GM23338 (cell line): ENCODE measurements at regions not wholly inside any gene's neighbourhood (a gene's known extent, or its start where the extent isn't known, plus 50 kb on each side); places are given as distances from the start of the nearest gene placed in this dataset.

Experiments used
- ATAC-seq: fragments of 200-7000 bp; cut with Tn5 transposase; 3 replicates; pipeline ENCODE4 v1.9.1; 2020
- DNase-seq: peaks from one replicate; pipeline ENCODE4 v3.0.0-alpha.2; 2015; ENCODE audit warnings: low spot score
- H2AFZ ChIP-seq: fragments of 200-600 bp; sonication (generic); 2 replicates; pipeline ENCODE4 v1.8.0; 2016; ENCODE audit warnings: antibody characterized with exemption, mild to moderate bottlenecking, moderate library complexity
- H3F3A ChIP-seq: fragments of 200-600 bp; sonication (generic); replicated peaks from 2 replicates; pipeline ENCODE4 v1.8.0; 2017; ENCODE audit warnings: antibody characterized with exemption, mixed run types, low read depth
- H3K27ac ChIP-seq: fragments of 200-600 bp; sonication (generic); 2 replicates; pipeline ENCODE4 v1.6.1; 2016; ENCODE audit warnings: low read depth
- H3K27me3 ChIP-seq: fragments of 200-600 bp; sonication (generic); 2 replicates; pipeline ENCODE4 v1.8.0; 2016; ENCODE audit warnings: mild to moderate bottlenecking, mixed run types, moderate library complexity; ENCODE audit not compliant: insufficient read depth
- H3K36me3 ChIP-seq: fragments of 200-600 bp; sonication (generic); 2 replicates; pipeline ENCODE4 v1.8.0; 2016; ENCODE audit warnings: mild to moderate bottlenecking; ENCODE audit not compliant: insufficient read depth
- H3K4me1 ChIP-seq: fragments of 200-600 bp; sonication (generic); 2 replicates; pipeline ENCODE4 v1.8.0; 2016; ENCODE audit warnings: mild to moderate bottlenecking, moderate library complexity; ENCODE audit not compliant: insufficient read depth
- H3K4me2 ChIP-seq: fragments of 200-600 bp; sonication (generic); 2 replicates; pipeline ENCODE4 v1.7.1; 2017; ENCODE audit warnings: mixed run types
- H3K4me3 ChIP-seq: fragments of 200-600 bp; sonication (generic); 2 replicates; pipeline ENCODE4 v1.6.1; 2016; ENCODE audit warnings: mixed run types
- H3K79me2 ChIP-seq: fragments of 200-600 bp; sonication (generic); replicated peaks from 2 replicates; pipeline ENCODE4 v1.8.0; 2017; ENCODE audit warnings: mild to moderate bottlenecking; ENCODE audit not compliant: insufficient read depth
- H3K9me2 ChIP-seq: fragments of 200-600 bp; sonication (generic); 2 replicates; pipeline ENCODE4 v1.8.0; 2017; ENCODE audit not compliant: insufficient read depth
- H4K20me1 ChIP-seq: fragments of 200-600 bp; sonication (generic); replicated peaks from 2 replicates; pipeline ENCODE4 v1.8.0; 2017; ENCODE audit warnings: mild to moderate bottlenecking; ENCODE audit not compliant: insufficient read depth
- H3K27ac Mint-ChIP-seq: 2 replicates; pipeline ENCODE4 v1.8.0; 2020; ENCODE audit warnings: inconsistent platforms, mild to moderate bottlenecking, moderate library complexity, mixed read lengths
- H3K27me3 Mint-ChIP-seq: 3 replicates; pipeline ENCODE4 v1.8.0; 2022; ENCODE audit warnings: low read depth, mild to moderate bottlenecking, moderate library complexity, mixed read lengths, inconsistent platforms; ENCODE audit not compliant: insufficient read depth, poor library complexity
- H3K36me3 Mint-ChIP-seq: 3 replicates; pipeline ENCODE4 v1.8.0; 2021; ENCODE audit warnings: low read depth, mild to moderate bottlenecking, inconsistent platforms, moderate library complexity, mixed read lengths
- H3K4me1 Mint-ChIP-seq: 3 replicates; pipeline ENCODE4 v1.8.0; 2020; ENCODE audit warnings: mild to moderate bottlenecking, inconsistent platforms, mixed read lengths
- H3K4me3 Mint-ChIP-seq: 3 replicates; pipeline ENCODE4 v1.8.0; 2021; ENCODE audit warnings: moderate library complexity, mild to moderate bottlenecking, inconsistent platforms, mixed read lengths
- H3K9me3 Mint-ChIP-seq: 3 replicates; pipeline ENCODE4 v1.8.0; 2020; ENCODE audit warnings: moderate library complexity, mild to moderate bottlenecking, inconsistent platforms, mixed read lengths
- CREB1 ChIP-seq: fragments of 250-450 bp; sonication (Bioruptor Pico); IDR thresholded peaks from 2 replicates; pipeline ENCODE4 v1.5.0; 2020; ENCODE audit warnings: low read depth, mild to moderate bottlenecking, moderate library complexity
- CTCF ChIP-seq, 2 experiments: fragments of 200-600 bp in 1 of 2; sonication (generic) in 1 of 2; conservative IDR thresholded peaks; 2 replicates each; pipeline versions ENCODE4 v1.5.1 to v1.6.1; 2016 to 2017; ENCODE audit warnings: antibody characterized with exemption in 2 of 2, low read depth in 2 of 2, mild to moderate bottlenecking in 2 of 2, moderate library complexity in 1 of 2
- ETS1 ChIP-seq: IDR thresholded peaks from 2 replicates; pipeline ENCODE4 v1.6.1; 2016; ENCODE audit warnings: antibody characterized with exemption
- EZH2 ChIP-seq: fragments of 200-600 bp; sonication (generic); IDR thresholded peaks from one replicate; pipeline ENCODE4 v1.8.0; 2017; ENCODE audit warnings: antibody characterized with exemption, mild to moderate bottlenecking, low read depth; ENCODE audit not compliant: unreplicated experiment
- EZH2phosphoT487 ChIP-seq: fragments of 200-600 bp; sonication (generic); IDR thresholded peaks from one replicate; pipeline ENCODE4 v1.8.1; 2018; ENCODE audit warnings: antibody characterized with exemption; ENCODE audit not compliant: unreplicated experiment
- JUNB ChIP-seq: IDR thresholded peaks from one replicate; pipeline ENCODE4 v1.6.1; 2016; ENCODE audit warnings: antibody characterized with exemption; ENCODE audit not compliant: unreplicated experiment
- NANOG ChIP-seq: IDR thresholded peaks from 2 replicates; pipeline ENCODE4 v1.6.1; 2016; ENCODE audit warnings: antibody characterized with exemption, borderline replicate concordance
- POLR2AphosphoS5 ChIP-seq: IDR thresholded peaks from 2 replicates; pipeline ENCODE4 v1.6.1; 2016; ENCODE audit warnings: antibody characterized with exemption, low read depth
- REST ChIP-seq: IDR thresholded peaks from one replicate; pipeline ENCODE4 v1.6.1; 2018; ENCODE audit warnings: antibody characterized with exemption; ENCODE audit not compliant: unreplicated experiment
- STAT1 ChIP-seq: IDR thresholded peaks from one replicate; pipeline ENCODE4 v1.6.1; 2016; ENCODE audit warnings: antibody characterized with exemption; ENCODE audit not compliant: unreplicated experiment
- ZNF114 ChIP-seq: fragments of 250-450 bp; sonication (Bioruptor Pico); IDR thresholded peaks from 2 replicates; pipeline ENCODE4 v1.5.0; 2020; ENCODE audit warnings: mild to moderate bottlenecking, moderate library complexity
- ZNF331 ChIP-seq: fragments of 250-450 bp; sonication (Bioruptor Pico); IDR thresholded peaks from 2 replicates; pipeline ENCODE4 v1.5.0; 2020; ENCODE audit warnings: low read depth, mild to moderate bottlenecking, moderate library complexity
- TF ChIP-seq, protein P1 (sequence below): fragments of 250-450 bp; sonication (Bioruptor Pico); IDR thresholded peaks from 2 replicates; pipeline ENCODE4 v1.5.0; 2020; ENCODE audit warnings: mild to moderate bottlenecking, moderate library complexity

- TF ChIP-seq JUNB = no peak
- TF ChIP-seq POLR2AphosphoS5 = no peak
- TF ChIP-seq EZH2phosphoT487 = no peak
- no peak for TF ChIP-seq EZH2
- no peak for TF ChIP-seq CTCF (conservative IDR thresholded peaks at IDR 0.05; ENCODE audit: low read depth in 2 of 2)
- no peak for TF ChIP-seq ETS1
- TF ChIP-seq, protein P1, sequence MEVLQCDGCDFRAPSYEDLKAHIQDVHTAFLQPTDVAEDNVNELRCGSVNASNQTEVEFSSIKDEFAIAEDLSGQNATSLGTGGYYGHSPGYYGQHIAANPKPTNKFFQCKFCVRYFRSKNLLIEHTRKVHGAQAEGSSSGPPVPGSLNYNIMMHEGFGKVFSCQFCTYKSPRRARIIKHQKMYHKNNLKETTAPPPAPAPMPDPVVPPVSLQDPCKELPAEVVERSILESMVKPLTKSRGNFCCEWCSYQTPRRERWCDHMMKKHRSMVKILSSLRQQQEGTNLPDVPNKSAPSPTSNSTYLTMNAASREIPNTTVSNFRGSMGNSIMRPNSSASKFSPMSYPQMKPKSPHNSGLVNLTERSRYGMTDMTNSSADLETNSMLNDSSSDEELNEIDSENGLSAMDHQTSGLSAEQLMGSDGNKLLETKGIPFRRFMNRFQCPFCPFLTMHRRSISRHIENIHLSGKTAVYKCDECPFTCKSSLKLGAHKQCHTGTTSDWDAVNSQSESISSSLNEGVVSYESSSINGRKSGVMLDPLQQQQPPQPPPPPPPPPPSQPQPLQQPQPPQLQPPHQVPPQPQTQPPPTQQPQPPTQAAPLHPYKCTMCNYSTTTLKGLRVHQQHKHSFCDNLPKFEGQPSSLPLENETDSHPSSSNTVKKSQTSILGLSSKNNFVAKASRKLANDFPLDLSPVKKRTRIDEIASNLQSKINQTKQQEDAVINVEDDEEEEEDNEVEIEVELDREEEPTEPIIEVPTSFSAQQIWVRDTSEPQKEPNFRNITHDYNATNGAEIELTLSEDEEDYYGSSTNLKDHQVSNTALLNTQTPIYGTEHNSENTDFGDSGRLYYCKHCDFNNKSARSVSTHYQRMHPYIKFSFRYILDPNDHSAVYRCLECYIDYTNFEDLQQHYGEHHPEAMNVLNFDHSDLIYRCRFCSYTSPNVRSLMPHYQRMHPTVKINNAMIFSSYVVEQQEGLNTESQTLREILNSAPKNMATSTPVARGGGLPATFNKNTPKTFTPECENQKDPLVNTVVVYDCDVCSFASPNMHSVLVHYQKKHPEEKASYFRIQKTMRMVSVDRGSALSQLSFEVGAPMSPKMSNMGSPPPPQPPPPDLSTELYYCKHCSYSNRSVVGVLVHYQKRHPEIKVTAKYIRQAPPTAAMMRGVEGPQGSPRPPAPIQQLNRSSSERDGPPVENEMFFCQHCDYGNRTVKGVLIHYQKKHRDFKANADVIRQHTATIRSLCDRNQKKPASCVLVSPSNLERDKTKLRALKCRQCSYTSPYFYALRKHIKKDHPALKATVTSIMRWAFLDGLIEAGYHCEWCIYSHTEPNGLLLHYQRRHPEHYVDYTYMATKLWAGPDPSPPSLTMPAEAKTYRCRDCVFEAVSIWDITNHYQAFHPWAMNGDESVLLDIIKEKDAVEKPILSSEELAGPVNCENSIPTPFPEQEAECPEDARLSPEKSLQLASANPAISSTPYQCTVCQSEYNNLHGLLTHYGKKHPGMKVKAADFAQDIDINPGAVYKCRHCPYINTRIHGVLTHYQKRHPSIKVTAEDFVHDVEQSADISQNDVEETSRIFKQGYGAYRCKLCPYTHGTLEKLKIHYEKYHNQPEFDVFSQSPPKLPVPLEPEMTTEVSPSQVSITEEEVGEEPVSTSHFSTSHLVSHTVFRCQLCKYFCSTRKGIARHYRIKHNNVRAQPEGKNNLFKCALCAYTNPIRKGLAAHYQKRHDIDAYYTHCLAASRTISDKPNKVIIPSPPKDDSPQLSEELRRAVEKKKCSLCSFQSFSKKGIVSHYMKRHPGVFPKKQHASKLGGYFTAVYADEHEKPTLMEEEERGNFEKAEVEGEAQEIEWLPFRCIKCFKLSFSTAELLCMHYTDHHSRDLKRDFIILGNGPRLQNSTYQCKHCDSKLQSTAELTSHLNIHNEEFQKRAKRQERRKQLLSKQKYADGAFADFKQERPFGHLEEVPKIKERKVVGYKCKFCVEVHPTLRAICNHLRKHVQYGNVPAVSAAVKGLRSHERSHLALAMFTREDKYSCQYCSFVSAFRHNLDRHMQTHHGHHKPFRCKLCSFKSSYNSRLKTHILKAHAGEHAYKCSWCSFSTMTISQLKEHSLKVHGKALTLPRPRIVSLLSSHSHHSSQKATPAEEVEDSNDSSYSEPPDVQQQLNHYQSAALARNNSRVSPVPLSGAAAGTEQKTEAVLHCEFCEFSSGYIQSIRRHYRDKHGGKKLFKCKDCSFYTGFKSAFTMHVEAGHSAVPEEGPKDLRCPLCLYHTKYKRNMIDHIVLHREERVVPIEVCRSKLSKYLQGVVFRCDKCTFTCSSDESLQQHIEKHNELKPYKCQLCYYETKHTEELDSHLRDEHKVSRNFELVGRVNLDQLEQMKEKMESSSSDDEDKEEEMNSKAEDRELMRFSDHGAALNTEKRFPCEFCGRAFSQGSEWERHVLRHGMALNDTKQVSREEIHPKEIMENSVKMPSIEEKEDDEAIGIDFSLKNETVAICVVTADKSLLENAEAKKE (CRISPR knock-in tag) = no peak
- no peak for TF ChIP-seq CREB1 (CRISPR knock-in tag)
- TF ChIP-seq ZNF331 = no peak
- no peak for TF ChIP-seq ZNF114 (CRISPR knock-in tag)
- no peak for TF ChIP-seq REST
- no peak for TF ChIP-seq STAT1
- no peak for TF ChIP-seq NANOG
- no peaks in the 10 kb centered on the region for H3K9me3 Mint-ChIP-seq
- no peak overlapping the region for H3K27ac Mint-ChIP-seq
- no peak overlapping the region for H3K4me3 ChIP-seq
- no peak overlapping the region for H3K4me3 Mint-ChIP-seq
- 0 out of 2 replicates have a peak, but pooled peaks cover 5% of the 10 kb centered on the region for H3K4me1 ChIP-seq
- no peak overlapping the region for H3K4me2 ChIP-seq
- no peaks in the 10 kb centered on the region for H3K79me2 ChIP-seq
- no peaks in the 10 kb centered on the region for H3K36me3 Mint-ChIP-seq
- no peaks in the 10 kb centered on the region; the same call in 1 of the 2 replicates for H3K9me2 ChIP-seq
- H3K27ac ChIP-seq = no peak overlapping the region
- H4K20me1 ChIP-seq = no peaks in the 10 kb centered on the region
- no peaks in the 10 kb centered on the region for H3K27me3 ChIP-seq
- DNase-seq (no peak), ATAC-seq (no peak)
- H2AFZ ChIP-seq = no peak overlapping the region
- H3K36me3 ChIP-seq = no peaks in the 10 kb centered on the region
- peaks cover 2% of the 10 kb centered on the region for H3K27me3 Mint-ChIP-seq
- H3K4me1 Mint-ChIP-seq = peaks cover 3% of the 10 kb centered on the region; the same call in 2 of the 3 replicates
- H3F3A ChIP-seq = no peaks in the 10 kb centered on the region
Measured at GRCh38 chr10:61157182-61157581, 213.2 kb upstream of the RHOBTB1 start.
